D341Med (cell line): ENCODE measurements at regions not wholly inside any gene's neighbourhood (a gene's known extent, or its start where the extent isn't known, plus 50 kb on each side); places are given as distances from the start of the nearest gene placed in this dataset.
"Not testable (repeated sequence)": the region's sequence is repeated elsewhere in the genome, so short reads cannot be mapped to it uniquely, and the experiment has no call there.

Experiments
- DNase-seq: peaks from one replicate; pipeline ENCODE4 v3.0.0; 2012; ENCODE audit warnings: low spot score

GRCh38 chr15:77944002-77944867 is 133.3 kb downstream of the TBC1D2B start:
- DNase-seq = no peak

DNA sequence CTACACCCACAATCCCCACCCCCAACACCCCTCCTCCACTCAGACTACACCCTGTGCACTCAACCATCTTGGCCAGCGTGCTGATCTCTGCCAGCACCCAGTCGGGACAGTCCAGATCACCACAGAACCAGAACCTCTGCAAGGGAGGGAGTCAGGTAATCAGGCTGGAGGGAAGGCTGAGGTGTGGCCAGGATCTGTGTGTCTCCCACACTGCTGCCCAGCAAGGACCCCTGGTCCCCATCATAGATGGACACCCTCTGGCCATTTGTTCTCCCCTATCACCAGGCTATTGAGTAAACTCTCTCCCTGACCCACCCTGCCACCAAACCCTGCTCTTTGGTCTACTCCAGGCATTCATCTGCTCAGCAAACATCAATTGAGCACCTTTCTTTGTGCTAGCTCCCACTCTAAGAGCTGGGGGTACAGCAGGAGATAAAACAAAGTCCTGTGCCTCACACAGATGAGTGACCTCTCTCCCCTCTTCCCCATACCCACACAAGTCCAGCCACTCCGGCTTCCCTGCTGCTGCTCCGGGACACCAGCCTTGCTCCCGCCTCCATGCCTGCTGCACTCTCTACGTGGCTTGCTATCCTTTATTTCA is 134.8 kb downstream of the TBC1D2B start:
- no peak for DNase-seq

DNA sequence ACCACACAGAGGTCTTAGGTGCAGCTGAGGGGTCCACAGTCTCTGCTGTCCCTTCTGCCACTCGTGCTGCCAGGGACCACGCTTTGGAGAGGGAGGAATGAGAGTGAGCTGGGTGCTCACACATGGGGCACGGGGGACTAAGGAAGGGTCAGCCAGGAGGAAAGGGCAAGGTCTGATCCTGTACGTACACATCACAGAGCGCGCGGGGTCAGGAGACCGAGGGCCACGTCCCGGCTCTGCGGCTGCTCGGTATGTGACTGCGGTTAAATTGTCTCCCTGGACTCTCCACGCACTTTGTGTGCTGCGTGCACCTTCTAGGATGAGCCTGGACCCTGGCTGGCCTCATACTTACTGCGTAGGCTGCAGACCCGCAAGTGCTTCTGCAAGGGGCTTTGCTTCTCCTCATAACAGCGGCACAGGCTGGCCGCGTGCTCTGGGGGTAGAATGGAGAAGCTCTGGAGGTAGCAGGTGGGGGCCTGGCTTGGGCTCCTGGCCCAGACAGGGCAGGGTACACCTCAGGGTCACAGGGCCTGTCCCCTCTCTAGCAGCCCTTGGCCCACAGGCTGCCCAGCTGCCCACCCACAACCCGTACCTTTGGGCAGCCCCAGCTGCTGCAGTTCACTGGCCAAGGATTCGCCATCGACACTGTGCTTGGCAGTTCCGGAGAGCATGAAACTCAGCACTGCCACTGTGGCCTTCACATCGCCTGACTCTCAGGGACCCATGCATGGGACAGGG is 136.3 kb downstream of the TBC1D2B start:
- DNase-seq = not testable (repeated sequence)

- no peak for DNase-seq
Observed at GRCh38 chr15:77940381-77940947, 137.0 kb downstream of the TBC1D2B start.

DNA sequence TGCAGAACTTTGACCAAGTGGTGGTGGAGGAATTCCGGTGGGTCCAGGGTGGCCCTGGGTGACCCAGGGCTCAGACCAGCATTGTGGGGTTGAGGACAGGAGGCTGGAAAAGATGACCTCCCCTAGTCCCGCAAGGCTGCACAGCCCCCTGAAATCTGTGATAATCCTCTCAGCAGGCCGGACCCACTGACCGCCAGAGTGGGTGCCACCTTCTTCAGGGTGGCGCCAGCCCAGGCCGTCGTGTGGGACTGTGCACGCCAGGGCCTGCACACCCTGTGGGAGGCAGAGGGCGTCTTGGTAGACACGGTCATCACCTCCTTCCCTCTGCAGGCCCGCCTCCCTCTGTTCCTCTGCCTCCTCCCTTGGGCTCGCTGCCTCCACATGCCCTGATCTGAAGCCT is 137.7 kb downstream of the TBC1D2B start:
- no peak for DNase-seq

- not testable (repeated sequence) for DNase-seq
Observed at GRCh38 chr15:77939026-77939425, 138.5 kb downstream of the TBC1D2B start.

DNA sequence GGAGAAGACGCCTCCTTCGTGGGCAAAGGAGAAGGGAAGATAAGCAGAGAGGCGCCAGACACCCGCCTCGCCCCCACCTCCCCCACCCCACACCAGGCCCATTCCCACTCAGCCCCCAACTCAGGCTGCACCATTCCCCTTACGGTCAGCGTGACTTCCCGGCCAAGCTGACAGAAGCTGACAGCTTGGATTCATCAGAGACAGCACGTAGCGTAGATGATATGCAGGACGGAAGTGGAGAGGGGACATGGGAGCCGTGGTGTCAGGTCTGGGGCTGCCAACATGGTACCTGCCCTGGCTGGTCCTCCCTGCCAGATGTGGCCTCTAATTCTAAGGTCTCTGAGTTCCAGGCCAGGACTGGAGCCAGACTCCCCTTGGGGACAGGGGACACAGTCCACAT is 139.0 kb downstream of the TBC1D2B start:
- DNase-seq = not testable (repeated sequence)

DNA sequence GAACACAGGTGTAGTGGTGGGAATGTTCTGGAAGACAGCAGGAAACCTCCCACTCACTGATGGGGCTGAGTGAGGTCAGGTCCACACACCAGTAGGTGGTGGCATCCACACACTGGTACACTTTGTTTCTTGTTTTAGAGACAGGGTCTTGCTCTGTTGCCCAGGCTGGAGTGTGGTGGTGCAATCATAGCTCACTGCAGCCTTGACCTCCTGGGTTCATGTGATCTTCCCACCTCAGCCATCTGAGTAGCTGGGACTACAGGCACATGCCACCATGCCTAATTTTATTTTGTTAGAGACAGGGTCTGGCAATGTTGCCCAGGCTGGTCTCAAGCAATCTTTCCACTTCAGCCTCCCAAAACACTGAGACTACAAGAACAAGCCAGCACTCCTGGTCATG is 140.9 kb downstream of the TBC1D2B start:
- not testable (repeated sequence) for DNase-seq

DNA sequence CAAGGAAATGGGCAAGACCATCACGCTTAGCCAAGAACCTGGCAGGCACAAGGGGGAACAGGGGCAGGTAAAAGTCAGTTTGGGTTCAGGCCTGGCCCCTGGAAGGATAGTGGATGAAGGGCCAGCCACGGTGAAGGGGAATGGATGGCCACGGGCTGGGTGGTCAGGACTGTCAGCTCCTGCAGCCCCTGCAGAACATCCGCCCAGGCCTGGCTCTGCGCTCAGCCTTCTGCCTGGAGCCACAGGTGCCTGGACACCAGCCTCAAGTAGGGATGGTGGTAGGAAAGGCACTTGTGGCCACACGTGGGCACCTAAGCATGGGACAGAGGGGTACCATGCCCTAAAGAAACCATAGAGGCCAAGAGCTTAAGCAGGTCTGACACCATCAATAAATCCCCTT is 143.0 kb downstream of the TBC1D2B start:
- DNase-seq = not testable (repeated sequence)

- not testable (repeated sequence) for DNase-seq
Observed at GRCh38 chr15:77930907-77931306, 146.6 kb downstream of the TBC1D2B start.

GRCh38 chr15:77930490-77930889 is 147.0 kb downstream of the TBC1D2B start:
- not testable (repeated sequence) for DNase-seq

DNA sequence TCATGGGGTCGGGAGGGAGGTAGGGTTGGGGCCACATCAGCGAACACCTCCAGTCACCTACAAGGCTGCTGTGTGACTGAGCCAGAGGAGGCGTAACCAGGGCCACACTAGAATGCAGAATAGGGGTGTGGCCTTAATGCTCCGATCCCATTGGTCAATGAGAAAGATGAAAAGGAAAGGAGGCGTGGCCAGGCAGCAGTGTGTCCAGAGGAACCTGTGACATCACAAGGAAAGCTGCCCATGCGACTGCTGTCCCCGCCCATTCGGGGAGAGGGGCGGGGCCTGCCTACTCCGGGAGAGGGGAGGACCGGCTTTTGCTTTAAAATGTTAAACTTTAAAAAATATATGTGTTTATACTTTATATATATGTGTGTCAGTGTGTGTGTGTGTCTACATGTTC is 150.7 kb downstream of the TBC1D2B start:
- DNase-seq = not testable (repeated sequence)

- not testable (repeated sequence) for DNase-seq
Observed at GRCh38 chr15:77926296-77926695, 151.2 kb downstream of the TBC1D2B start.

- not testable (repeated sequence) for DNase-seq
Observed at GRCh38 chr15:77925101-77925500, 152.4 kb downstream of the TBC1D2B start.

- DNase-seq = no peak
Observed at GRCh38 chr15:77921664-77922063, 155.8 kb downstream of the TBC1D2B start.

- not testable (repeated sequence) for DNase-seq
Observed at GRCh38 chr15:77916966-77917635, 160.4 kb downstream of the TBC1D2B start.

- DNase-seq = not testable (repeated sequence)
Observed at GRCh38 chr15:77915961-77916330, 161.6 kb downstream of the TBC1D2B start.

GRCh38 chr15:77915261-77915960 is 162.1 kb downstream of the TBC1D2B start:
- no peak for DNase-seq

GRCh38 chr15:77914531-77914930 is 163.0 kb downstream of the TBC1D2B start:
- DNase-seq = not testable (repeated sequence)

- DNase-seq = peak; percentile 66
Observed at GRCh38 chr15:77910030-77910911, 167.2 kb downstream of the TBC1D2B start.
